ENCODE measurements at regions not wholly inside any gene's neighbourhood (a gene's known extent, or its start where the extent isn't known, plus 50 kb on each side); places are given as distances from the start of the nearest gene placed in this dataset.

DNA sequence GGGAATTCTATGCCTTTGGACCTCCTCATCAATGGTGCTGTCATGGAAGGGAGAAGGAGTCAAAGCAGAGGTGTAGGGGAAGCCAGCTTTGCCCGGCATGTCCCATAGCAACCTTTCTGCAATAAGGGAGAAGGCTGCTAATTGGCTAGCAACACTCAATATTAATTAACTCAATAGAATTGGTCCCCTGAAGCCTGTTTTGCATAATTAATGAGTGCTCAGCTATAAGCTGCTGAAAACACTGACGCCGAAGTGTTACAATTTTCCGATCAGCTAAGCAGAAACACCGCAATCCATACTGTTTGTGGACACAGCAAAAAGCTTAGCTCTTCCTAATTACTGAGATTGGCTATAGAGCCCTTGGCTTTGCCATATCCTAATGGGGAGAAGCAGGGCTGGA lies 245.0 kb downstream of the CSNK2A3 start:
- no peak for TF ChIP-seq POLR2A (IDR thresholded peaks at IDR 0.05)
- TF ChIP-seq, protein P1, sequence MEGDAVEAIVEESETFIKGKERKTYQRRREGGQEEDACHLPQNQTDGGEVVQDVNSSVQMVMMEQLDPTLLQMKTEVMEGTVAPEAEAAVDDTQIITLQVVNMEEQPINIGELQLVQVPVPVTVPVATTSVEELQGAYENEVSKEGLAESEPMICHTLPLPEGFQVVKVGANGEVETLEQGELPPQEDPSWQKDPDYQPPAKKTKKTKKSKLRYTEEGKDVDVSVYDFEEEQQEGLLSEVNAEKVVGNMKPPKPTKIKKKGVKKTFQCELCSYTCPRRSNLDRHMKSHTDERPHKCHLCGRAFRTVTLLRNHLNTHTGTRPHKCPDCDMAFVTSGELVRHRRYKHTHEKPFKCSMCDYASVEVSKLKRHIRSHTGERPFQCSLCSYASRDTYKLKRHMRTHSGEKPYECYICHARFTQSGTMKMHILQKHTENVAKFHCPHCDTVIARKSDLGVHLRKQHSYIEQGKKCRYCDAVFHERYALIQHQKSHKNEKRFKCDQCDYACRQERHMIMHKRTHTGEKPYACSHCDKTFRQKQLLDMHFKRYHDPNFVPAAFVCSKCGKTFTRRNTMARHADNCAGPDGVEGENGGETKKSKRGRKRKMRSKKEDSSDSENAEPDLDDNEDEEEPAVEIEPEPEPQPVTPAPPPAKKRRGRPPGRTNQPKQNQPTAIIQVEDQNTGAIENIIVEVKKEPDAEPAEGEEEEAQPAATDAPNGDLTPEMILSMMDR (IDR thresholded peaks at IDR 0.05): no peak

Measured in Peyer's patch (tissue), 4 donors.